ENCODE measurements at regions not wholly inside any gene's neighbourhood (a gene's known extent, or its start where the extent isn't known, plus 50 kb on each side); places are given as distances from the start of the nearest gene placed in this dataset.

DNA sequence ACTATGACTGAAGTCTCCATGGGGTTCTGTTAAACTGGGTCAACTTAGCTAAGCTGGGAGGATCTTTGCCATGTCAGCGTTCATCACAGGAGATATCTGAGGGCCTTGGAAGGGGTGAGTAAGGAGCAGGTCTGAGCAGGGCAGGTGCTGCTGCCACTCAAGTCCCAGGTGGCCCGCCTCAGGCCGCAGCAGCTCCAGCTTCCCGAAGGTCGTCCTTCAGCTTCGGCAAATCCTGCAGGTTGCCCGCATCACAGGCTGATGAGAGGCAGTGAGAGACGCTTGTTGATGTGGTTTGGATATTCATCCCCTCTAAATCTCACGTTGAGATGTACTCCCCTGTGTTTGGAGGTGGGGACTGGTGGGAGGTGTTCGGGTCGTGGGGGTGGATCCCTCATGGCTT lies 166.6 kb downstream of the VAPA start:
- TF ChIP-seq, protein P1, sequence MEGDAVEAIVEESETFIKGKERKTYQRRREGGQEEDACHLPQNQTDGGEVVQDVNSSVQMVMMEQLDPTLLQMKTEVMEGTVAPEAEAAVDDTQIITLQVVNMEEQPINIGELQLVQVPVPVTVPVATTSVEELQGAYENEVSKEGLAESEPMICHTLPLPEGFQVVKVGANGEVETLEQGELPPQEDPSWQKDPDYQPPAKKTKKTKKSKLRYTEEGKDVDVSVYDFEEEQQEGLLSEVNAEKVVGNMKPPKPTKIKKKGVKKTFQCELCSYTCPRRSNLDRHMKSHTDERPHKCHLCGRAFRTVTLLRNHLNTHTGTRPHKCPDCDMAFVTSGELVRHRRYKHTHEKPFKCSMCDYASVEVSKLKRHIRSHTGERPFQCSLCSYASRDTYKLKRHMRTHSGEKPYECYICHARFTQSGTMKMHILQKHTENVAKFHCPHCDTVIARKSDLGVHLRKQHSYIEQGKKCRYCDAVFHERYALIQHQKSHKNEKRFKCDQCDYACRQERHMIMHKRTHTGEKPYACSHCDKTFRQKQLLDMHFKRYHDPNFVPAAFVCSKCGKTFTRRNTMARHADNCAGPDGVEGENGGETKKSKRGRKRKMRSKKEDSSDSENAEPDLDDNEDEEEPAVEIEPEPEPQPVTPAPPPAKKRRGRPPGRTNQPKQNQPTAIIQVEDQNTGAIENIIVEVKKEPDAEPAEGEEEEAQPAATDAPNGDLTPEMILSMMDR (IDR thresholded peaks at IDR 0.05; ENCODE audit: low read depth, low read length, missing control alignments): no peak
- in situ Hi-C loops (cut with HindIII; ENCODE audit: low pct_ligation_motif_present, low sequenced_read_pairs): no loop called here

DNA sequence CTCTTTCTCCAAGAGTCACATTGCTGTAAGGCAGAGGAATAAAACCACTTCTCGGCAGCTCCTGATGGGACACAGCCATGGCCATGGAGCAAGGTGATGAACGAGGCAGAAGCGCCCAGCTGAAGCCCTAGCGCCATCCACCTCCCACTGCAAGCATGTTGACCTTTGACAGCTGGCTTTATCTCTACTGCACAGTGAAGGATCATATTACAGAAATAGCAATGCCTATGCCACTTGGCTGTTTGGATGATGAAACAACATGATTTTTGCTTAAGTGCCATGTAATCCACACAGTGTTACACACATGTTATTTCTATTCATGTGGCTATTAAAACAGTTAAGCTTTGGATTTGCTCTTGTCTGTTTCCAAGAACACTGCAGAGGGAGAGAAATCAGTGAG lies 167.7 kb downstream of the VAPA start:
- Histone ChIP-seq H3K27me3 (replicated peaks) (no peaks in the 10 kb centered on the region), H3K4me3 (ENCODE audit: low read depth, low read length) (no peak overlapping the region), H3K36me3 (replicated peaks) (no peaks in the 10 kb centered on the region), H3K27ac (no peak overlapping the region)
- in situ Hi-C loops (cut with HindIII; ENCODE audit: low pct_ligation_motif_present, low sequenced_read_pairs): no loop called here
- DNase-seq: no peak
- TF ChIP-seq, protein P1 (IDR thresholded peaks at IDR 0.05; ENCODE audit: low read depth, low read length, missing control alignments): no peak

More for the DNA sequence above, 166.6 kb downstream of the VAPA start:
- H3K4me3 ChIP-seq (ENCODE audit: low read depth, low read length): no peak overlapping the region
- no peak overlapping the region for H3K27ac ChIP-seq
- DNase-seq: no peak
- no peaks in the 10 kb centered on the region for H3K27me3 ChIP-seq (replicated peaks)
- H3K36me3 ChIP-seq (replicated peaks): no peaks in the 10 kb centered on the region

DNA sequence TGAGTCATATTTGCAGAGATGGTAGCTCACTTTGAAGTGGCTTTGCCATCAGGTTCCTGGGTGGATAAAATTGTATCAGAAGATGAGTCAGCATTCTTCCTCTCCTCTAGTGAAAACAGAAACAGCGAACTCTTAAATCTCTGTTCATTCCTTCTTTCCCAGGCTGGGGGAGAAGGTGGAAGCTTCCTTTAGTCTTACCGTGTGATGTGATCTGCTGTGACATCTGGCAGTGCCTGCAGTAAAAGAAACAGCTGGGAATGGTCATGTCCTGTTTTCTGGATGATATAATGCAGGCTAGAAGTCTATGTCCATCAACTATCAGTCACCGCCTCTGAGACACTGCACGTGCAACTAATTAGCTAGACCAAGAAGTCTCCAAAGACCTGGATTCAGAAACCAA lies 171.6 kb downstream of the VAPA start:
- in situ Hi-C loops (cut with HindIII; ENCODE audit: low pct_ligation_motif_present, low sequenced_read_pairs): no loop called here
- TF ChIP-seq, protein P1 (IDR thresholded peaks at IDR 0.05; ENCODE audit: low read depth, low read length, missing control alignments): no peak
- no peaks in the 10 kb centered on the region for H3K27me3 ChIP-seq (replicated peaks)
- H3K4me3 ChIP-seq (ENCODE audit: low read depth, low read length): no peak overlapping the region
- no peaks in the 10 kb centered on the region for H3K36me3 ChIP-seq (replicated peaks)
- DNase-seq: no peak
- H3K27ac ChIP-seq: no peak overlapping the region

DNA sequence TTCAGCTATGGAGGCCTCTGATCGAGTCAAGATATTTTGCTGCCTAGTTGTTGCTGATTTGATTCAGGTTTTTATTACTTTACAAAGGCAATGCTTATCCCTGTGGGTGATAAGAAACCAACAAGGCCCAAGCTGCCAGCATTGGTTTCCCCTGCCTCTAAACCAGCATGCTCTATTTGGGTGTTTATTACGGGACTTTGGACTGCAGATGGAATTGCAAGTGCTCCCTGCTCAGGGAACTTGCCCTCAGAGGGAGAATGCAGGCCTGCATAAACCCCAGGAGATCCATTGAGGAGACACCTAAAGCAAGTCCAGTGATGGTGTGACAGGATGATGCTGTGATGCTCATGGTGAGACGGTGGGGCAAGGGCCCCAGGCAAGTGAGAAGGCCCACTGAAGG lies 172.1 kb downstream of the VAPA start:
- H3K27ac ChIP-seq: no peak overlapping the region
- no peak for DNase-seq
- no peaks in the 10 kb centered on the region for H3K27me3 ChIP-seq (replicated peaks)
- H3K36me3 ChIP-seq (replicated peaks): no peaks in the 10 kb centered on the region
- H3K4me3 ChIP-seq (ENCODE audit: low read depth, low read length): no peak overlapping the region
- in situ Hi-C loops (cut with HindIII; ENCODE audit: low pct_ligation_motif_present, low sequenced_read_pairs): no loop called here
- TF ChIP-seq, protein P1 (IDR thresholded peaks at IDR 0.05; ENCODE audit: low read depth, low read length, missing control alignments): no peak

DNA sequence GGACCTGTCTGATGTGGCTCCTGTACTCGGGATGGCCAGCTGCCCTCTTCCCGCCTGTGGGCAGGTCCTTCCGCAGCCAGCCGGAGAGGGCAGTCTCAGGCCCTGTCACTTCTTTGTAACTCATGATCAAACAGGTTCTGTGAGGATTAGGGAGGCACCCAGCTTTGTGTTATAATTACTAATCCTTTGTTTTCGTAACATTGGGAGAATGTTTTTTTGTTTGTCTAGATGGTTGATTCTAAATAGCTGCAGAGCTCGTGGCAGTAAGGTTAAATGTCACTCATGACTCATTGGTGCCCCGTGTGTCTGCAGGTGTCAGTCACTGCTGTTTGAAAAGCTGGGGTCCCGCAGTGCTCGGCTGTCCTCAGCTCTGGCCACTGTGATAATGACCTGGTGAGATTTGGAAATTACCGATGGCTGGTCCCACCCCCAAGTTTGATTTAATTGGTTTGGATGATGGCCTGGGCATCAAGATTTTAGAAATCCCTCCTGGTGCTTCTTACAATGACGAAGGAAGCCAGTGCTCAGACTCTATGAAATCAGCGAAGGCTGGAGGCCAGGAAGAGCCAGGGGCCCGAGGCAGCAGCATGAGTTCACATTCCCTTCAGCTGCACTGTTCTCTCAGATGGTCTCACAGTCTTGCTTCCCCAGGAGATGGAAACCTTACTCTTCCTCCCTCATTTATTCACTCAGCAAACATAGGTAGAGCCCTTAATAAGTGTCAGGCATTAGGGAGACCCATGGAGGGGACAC lies 172.8 kb downstream of the VAPA start:
- TF ChIP-seq, protein P1 (IDR thresholded peaks at IDR 0.05; ENCODE audit: low read depth, low read length, missing control alignments): no peak
- Histone ChIP-seq H3K4me3 (ENCODE audit: low read depth, low read length) (no peak overlapping the region), H3K36me3 (replicated peaks) (no peaks in the 10 kb centered on the region), H3K27ac (no peak overlapping the region), H3K27me3 (replicated peaks) (no peaks in the 10 kb centered on the region)
- no peak for DNase-seq
- in situ Hi-C loops (cut with HindIII; ENCODE audit: low pct_ligation_motif_present, low sequenced_read_pairs): no loop called here

DNA sequence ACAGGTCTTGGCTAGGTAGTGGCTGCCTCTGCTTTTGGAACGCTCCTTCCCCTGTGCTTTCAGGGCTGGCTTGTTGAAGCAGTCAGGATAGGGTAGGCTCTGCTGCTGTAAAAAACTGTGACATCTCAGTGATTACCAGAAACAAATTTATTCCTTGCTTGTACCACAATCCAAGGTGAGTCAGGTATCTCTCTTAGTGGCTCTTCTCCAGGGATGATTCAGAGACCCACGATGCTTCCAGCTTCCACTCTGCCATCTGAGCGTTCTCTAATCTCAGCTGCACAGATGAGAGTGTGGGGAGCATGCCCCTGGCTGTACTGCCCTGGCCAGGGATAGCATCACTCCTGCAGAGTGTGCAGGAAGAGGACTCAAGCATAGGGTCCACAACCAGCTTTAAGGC lies 174.9 kb downstream of the VAPA start:
- TF ChIP-seq, protein P1 (IDR thresholded peaks at IDR 0.05; ENCODE audit: low read depth, low read length, missing control alignments): no peak
- Histone ChIP-seq H3K4me3 (ENCODE audit: low read depth, low read length) (no peak overlapping the region), H3K27me3 (replicated peaks) (no peaks in the 10 kb centered on the region), H3K36me3 (replicated peaks) (no peaks in the 10 kb centered on the region), H3K27ac (no peak overlapping the region)
- no peak for DNase-seq
- in situ Hi-C loops (cut with HindIII; ENCODE audit: low pct_ligation_motif_present, low sequenced_read_pairs): no loop called here

All from brain microvascular endothelial cell (primary cell).